Activated CD8-positive, alpha-beta T cell treated with anti-CD3 and anti-CD28 coated beads for 36 hours (primary cell): ENCODE measurements at regions not wholly inside any gene's neighbourhood (a gene's known extent, or its start where the extent isn't known, plus 50 kb on each side); places are given as distances from the start of the nearest gene placed in this dataset.

Experiments
- ATAC-seq: fragments of 200-7000 bp; cut with Tn5 transposase; one replicate; pipeline ENCODE4 v1.10.0; 2021; ENCODE audit warnings: mild to moderate bottlenecking, moderate library complexity
- CTCF ChIA-PET: fragments of 350-600 bp; sonication (Branson Sonifier 250); formaldehyde crosslinking; loops from one replicate; lab custom pipeline; 2021; ENCODE audit warnings: antibody characterized with exemption; lab: Charles Lee
- POLR2A ChIA-PET: fragments of 350-600 bp; sonication (Branson Sonifier 250); formaldehyde crosslinking; loops from one replicate; lab custom pipeline; 2021; ENCODE audit warnings: antibody characterized with exemption; lab: Charles Lee
- DNase-seq: peaks from one replicate; pipeline ENCODE4 v3.0.0-alpha.2; 2020
- H3K27ac Mint-ChIP-seq: one replicate; pipeline ENCODE4 v1.8.0; 2021; ENCODE audit warnings: mild to moderate bottlenecking, mixed read lengths
- H3K27me3 Mint-ChIP-seq: one replicate; pipeline ENCODE4 v1.8.0; 2021; ENCODE audit warnings: mixed read lengths
- H3K36me3 Mint-ChIP-seq: one replicate; pipeline ENCODE4 v1.8.0; 2021; ENCODE audit warnings: low read depth, mixed read lengths
- H3K4me1 Mint-ChIP-seq: one replicate; pipeline ENCODE4 v1.8.0; 2021; ENCODE audit warnings: low read depth, mixed read lengths
- H3K4me3 Mint-ChIP-seq: one replicate; pipeline ENCODE4 v1.8.0; 2021; ENCODE audit warnings: mild to moderate bottlenecking, moderate library complexity, mixed read lengths
- H3K9me3 Mint-ChIP-seq: one replicate; pipeline ENCODE4 v1.8.0; 2021; ENCODE audit warnings: mixed read lengths
- intact Hi-C: fragments of 100-400 bp; cut with micrococcal nuclease; formaldehyde crosslinking; loops from one replicate; pipeline ENCODE4 v1.10.0; 2022
- TF ChIP-seq, protein P1 (sequence below): fragments of 200-600 bp; IDR thresholded peaks from one replicate; pipeline ENCODE4 v1.8.0; 2022; ENCODE audit warnings: antibody characterized with exemption, mild to moderate bottlenecking

DNA sequence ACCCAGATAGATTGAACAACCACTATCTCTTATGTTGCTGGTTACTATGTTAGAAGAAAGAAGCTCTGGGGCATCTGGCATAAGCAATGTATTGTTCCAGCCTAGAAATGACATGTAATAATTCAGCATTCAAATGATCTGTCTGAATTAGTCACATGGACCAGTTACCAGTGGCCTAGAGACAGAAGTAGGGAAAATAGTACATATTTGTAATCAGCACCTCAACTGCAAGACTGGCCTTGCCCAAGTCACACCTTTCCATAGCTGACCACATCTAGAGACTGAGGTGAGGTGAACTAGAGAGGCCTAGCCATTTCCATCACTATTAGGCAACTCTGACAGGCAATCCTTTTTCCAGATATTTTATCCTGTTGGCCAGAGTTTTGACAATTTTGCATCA lies 315.6 kb upstream of the KCND2 start:
- Mint-ChIP-seq H3K4me3 (no peak overlapping the region), H3K4me1 (no peaks in the 10 kb centered on the region), H3K36me3 (no peaks in the 10 kb centered on the region), H3K9me3 (peaks cover 6% of the 10 kb centered on the region), H3K27me3 (no peaks in the 10 kb centered on the region), H3K27ac (no peak overlapping the region)
- DNase-seq (no peak), ATAC-seq (no peak)
- intact Hi-C loops = no loop called here
- TF ChIP-seq, protein P1, sequence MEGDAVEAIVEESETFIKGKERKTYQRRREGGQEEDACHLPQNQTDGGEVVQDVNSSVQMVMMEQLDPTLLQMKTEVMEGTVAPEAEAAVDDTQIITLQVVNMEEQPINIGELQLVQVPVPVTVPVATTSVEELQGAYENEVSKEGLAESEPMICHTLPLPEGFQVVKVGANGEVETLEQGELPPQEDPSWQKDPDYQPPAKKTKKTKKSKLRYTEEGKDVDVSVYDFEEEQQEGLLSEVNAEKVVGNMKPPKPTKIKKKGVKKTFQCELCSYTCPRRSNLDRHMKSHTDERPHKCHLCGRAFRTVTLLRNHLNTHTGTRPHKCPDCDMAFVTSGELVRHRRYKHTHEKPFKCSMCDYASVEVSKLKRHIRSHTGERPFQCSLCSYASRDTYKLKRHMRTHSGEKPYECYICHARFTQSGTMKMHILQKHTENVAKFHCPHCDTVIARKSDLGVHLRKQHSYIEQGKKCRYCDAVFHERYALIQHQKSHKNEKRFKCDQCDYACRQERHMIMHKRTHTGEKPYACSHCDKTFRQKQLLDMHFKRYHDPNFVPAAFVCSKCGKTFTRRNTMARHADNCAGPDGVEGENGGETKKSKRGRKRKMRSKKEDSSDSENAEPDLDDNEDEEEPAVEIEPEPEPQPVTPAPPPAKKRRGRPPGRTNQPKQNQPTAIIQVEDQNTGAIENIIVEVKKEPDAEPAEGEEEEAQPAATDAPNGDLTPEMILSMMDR = no peak
- POLR2A ChIA-PET = no interaction called here
- CTCF ChIA-PET = no interaction called here

DNA sequence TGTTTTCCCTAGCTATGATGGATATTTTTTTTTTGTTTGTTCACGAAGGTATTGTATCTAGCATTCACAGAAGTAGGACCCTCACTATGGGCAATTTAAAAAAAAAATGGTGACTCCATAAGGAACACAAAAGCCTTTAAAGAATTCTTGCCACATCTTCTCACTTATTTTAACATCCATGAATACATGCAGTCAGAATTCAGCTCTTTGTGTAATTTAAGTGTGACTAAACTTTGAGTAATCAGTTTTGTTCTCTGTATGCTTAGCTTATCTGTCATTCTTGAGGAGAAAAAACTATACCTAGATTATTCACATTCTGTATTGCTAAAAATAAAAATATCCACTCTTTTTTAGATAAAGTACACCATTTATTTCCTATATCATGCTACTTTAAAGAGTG lies 313.2 kb upstream of the KCND2 start:
- POLR2A ChIA-PET = no interaction called here
- H3K27ac Mint-ChIP-seq = no peak overlapping the region
- DNase-seq (no peak), ATAC-seq (no peak)
- H3K9me3 Mint-ChIP-seq = peaks cover 6% of the 10 kb centered on the region
- TF ChIP-seq, protein P1 = no peak
- no peak overlapping the region for H3K4me3 Mint-ChIP-seq
- CTCF ChIA-PET = no interaction called here
- intact Hi-C loops = no loop called here
- no peaks in the 10 kb centered on the region for H3K36me3 Mint-ChIP-seq
- no peaks in the 10 kb centered on the region for H3K4me1 Mint-ChIP-seq
- H3K27me3 Mint-ChIP-seq = no peaks in the 10 kb centered on the region

DNA sequence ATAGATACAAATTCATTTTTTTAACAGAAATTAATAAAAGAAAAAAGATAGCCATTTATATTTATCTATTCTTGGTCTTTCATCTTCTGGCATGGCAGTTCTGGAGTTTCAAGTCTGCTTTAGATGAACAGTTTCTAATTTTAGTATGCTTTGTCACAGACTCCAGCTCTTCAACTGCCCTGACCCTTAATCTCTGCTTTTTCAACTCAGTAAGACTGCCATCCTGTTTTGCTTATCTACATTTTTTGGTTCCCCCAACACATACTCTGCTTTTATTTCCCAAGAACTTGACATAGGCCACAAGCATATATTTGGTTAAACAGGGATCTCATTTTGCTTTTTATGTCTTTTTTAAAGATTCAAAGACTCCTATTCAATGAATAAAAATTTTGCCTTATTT lies 309.3 kb upstream of the KCND2 start:
- Mint-ChIP-seq H3K36me3 (no peaks in the 10 kb centered on the region), H3K27ac (no peak overlapping the region), H3K27me3 (no peaks in the 10 kb centered on the region), H3K4me1 (no peaks in the 10 kb centered on the region), H3K9me3 (peaks cover 2% of the 10 kb centered on the region), H3K4me3 (no peak overlapping the region)
- ChIA-PET CTCF (no interaction called here), POLR2A (no interaction called here)
- TF ChIP-seq, protein P1 = no peak
- DNase-seq (no peak), ATAC-seq (no peak)
- intact Hi-C loops = no loop called here

DNA sequence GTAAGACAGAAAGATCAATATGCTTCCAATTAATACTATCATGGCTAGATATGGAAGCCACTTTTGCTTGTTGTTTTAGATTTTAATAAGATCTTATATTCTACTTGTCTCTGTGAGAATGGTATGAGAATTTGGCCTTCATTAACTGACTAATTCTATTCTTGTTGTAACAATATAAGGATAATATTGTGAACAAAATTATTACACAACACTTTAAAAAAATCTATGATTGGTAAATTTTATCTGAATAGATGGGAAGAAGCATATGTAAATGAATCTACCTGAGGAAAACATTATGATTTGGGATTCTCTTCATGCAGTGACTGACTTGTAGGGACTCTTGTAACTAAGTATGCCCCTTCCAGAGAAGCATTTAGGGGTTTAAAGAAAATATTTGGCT lies 308.9 kb upstream of the KCND2 start:
- Mint-ChIP-seq H3K27me3 (no peaks in the 10 kb centered on the region), H3K27ac (no peak overlapping the region), H3K9me3 (no peaks in the 10 kb centered on the region), H3K4me3 (no peak overlapping the region), H3K36me3 (no peaks in the 10 kb centered on the region), H3K4me1 (no peaks in the 10 kb centered on the region)
- DNase-seq = no peak
- CTCF ChIA-PET = no interaction called here
- TF ChIP-seq, protein P1 = no peak
- no peak for ATAC-seq
- intact Hi-C loops = no loop called here
- POLR2A ChIA-PET = no interaction called here

DNA sequence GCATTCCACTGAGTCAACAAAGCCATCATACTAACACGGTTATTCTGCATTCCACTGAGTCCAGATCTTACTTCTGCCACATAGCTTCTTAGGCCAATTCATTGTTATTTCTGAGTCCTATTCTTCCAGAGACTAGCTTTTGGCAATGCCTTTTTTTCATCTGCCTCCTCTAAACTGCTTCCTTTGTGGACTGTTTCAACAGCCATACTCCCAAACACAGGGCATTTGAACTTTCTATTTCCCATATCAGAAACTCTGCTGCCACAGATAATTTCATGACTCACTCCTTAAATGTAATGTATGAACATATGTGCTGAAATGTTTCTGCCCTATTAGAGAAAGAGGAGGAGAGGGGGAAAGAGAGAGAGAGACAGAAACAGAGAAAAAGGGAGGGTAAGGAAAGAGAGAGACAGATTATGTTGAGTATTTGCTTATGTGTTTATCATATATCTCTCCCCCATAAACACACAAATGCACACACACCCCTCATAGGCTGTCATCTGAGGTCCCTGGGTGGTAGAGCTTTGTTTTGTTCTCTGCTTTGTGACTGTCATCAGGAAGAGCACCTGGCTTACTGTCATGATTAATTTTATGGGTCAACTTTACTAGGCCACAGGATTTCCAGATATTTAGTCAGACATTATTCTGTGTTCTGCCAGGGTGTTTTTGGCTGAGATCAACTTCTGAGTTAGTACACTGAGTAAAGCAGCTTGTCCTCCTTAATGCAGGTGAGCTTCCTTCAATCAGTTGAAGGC lies 308.0 kb upstream of the KCND2 start:
- no peaks in the 10 kb centered on the region for H3K9me3 Mint-ChIP-seq
- H3K4me1 Mint-ChIP-seq = no peaks in the 10 kb centered on the region
- DNase-seq (no peak), ATAC-seq (no peak)
- no peaks in the 10 kb centered on the region for H3K27me3 Mint-ChIP-seq
- intact Hi-C loops = no loop called here
- no peaks in the 10 kb centered on the region for H3K36me3 Mint-ChIP-seq
- TF ChIP-seq, protein P1 = no peak
- H3K4me3 Mint-ChIP-seq = no peak overlapping the region
- POLR2A ChIA-PET = no interaction called here
- H3K27ac Mint-ChIP-seq = no peak overlapping the region
- CTCF ChIA-PET = no interaction called here
